K562 (cell line): ENCODE measurements at regions not wholly inside any gene's neighbourhood (a gene's known extent, or its start where the extent isn't known, plus 50 kb on each side); places are given as distances from the start of the nearest gene placed in this dataset.
"Not testable (repeated sequence)": the region's sequence is repeated elsewhere in the genome, so short reads cannot be mapped to it uniquely, and the experiment has no call there.

ENCODE experiments used
- ATAC-seq: fragments of 200-7000 bp; cut with Tn5 transposase; 3 replicates; pipeline ENCODE4 v1.9.1; 2020; ENCODE audit warnings: moderate library complexity
- BruUV-seq: library from RNA; stranded (reverse); fragments of 400-500 nt; replicated peaks from 2 replicates; lab custom pipeline; 2021; lab: Mats Ljungman, UMichigan
- CTCF ChIA-PET: fragments of 300-600 bp; formaldehyde crosslinking; extraction: SDS; loops from one replicate; lab custom pipeline; 2021; ENCODE audit warnings: low intra/inter-chr PET ratio; lab: Yijun Ruan, JAX
- POLR2A ChIA-PET: fragments of 300-600, 350-650 bp; sonication (Branson Sonifier 250); formaldehyde crosslinking; extraction: SDS; loops from one replicate; lab custom pipeline; 2021; ENCODE audit warnings: antibody characterized with exemption, inconsistent platforms; lab: Yijun Ruan, JAX
- DNase-seq, 4 experiments: peaks; one replicate each; pipeline versions ENCODE4 v3.0.0 to v3.0.0-alpha.2; 2011 to 2018; ENCODE audit warnings: low spot score in 3 of 4, mixed read lengths in 3 of 4; ENCODE audit errors: extremely low read depth in 1 of 4
- FAIRE-seq: peaks from 2 replicates; lab custom pipeline; 2011; peaks lifted over from hg19 to GRCh38; lab: Jason Lieb, UNC
- H2AFZ ChIP-seq: 2 replicates; pipeline ENCODE4 v1.6.0; 2011; ENCODE audit warnings: low read depth, low read length, control low read depth, inconsistent platforms
- H3K27ac ChIP-seq: fragments of 200-600 bp; 3 replicates; pipeline ENCODE4 v1.8.0; 2011; ENCODE audit warnings: low read depth, mild to moderate bottlenecking, control low read depth, inconsistent platforms, low read length, moderate library complexity, mixed read lengths; ENCODE audit errors: extremely low read depth
- H3K27me3 ChIP-seq, 2 experiments: fragments of 300-600 bp in 1 of 2; 2 replicates in 1 of 2; 3 replicates in 1 of 2; pipeline versions ENCODE4 v1.6.0 to v1.8.0; 2011; ENCODE audit warnings: inconsistent platforms in 2 of 2, low read length in 2 of 2, mild to moderate bottlenecking in 1 of 2, mixed read lengths in 1 of 2, moderate library complexity in 1 of 2; ENCODE audit not compliant: control insufficient read depth in 2 of 2, insufficient read depth in 2 of 2
- H3K36me3 ChIP-seq: fragments of 300-600 bp; 3 replicates; pipeline ENCODE4 v1.8.0; 2011; ENCODE audit warnings: mild to moderate bottlenecking, low read length, inconsistent platforms; ENCODE audit not compliant: control insufficient read depth, insufficient read depth
- H3K4me1 ChIP-seq, 2 experiments: fragments of 200-600 bp in 1 of 2; replicated peaks in 1 of 2; 2 replicates in 1 of 2; 3 replicates in 1 of 2; pipeline versions ENCODE4 v1.5.1 to v1.8.0; 2011; ENCODE audit warnings: inconsistent platforms in 2 of 2, low read length in 2 of 2, mild to moderate bottlenecking in 1 of 2, mixed read lengths in 1 of 2, moderate library complexity in 1 of 2; ENCODE audit not compliant: control insufficient read depth in 2 of 2, insufficient read depth in 2 of 2
- H3K4me2 ChIP-seq: 2 replicates; pipeline ENCODE4 v1.6.1; 2011; ENCODE audit warnings: low read length, control low read depth, inconsistent platforms, mixed read lengths; ENCODE audit not compliant: insufficient read depth
- H3K4me3 ChIP-seq: fragments of 200-600 bp; sonication (generic), shearing (Covaris generic); 2 replicates; pipeline ENCODE4 v1.5.1; 2016; ENCODE audit warnings: control low read depth, inconsistent platforms
- H3K79me2 ChIP-seq: fragments of 200-600 bp; 3 replicates; pipeline ENCODE4 v1.8.0; 2011; ENCODE audit warnings: low read length, inconsistent platforms; ENCODE audit not compliant: control insufficient read depth, insufficient read depth
- H3K9ac ChIP-seq, 2 experiments: 2 replicates each; pipeline versions ENCODE4 v1.6.0 to v1.6.1; 2011; ENCODE audit warnings: low read depth in 2 of 2, low read length in 2 of 2, control low read depth in 1 of 2, inconsistent platforms in 1 of 2, mild to moderate bottlenecking in 1 of 2, mixed read lengths in 1 of 2; ENCODE audit not compliant: insufficient read depth in 1 of 2
- H3K9me1 ChIP-seq: one replicate; pipeline ENCODE4 v1.6.0; 2011; ENCODE audit warnings: inconsistent platforms, mild to moderate bottlenecking, low read length, moderate library complexity; ENCODE audit not compliant: control insufficient read depth, insufficient read depth
- H3K9me3 ChIP-seq: replicated peaks from 2 replicates; pipeline ENCODE4 v1.5.1; 2011; ENCODE audit warnings: low read depth, low read length, inconsistent platforms; ENCODE audit not compliant: control insufficient read depth, insufficient read depth
- H4K20me1 ChIP-seq: replicated peaks from 2 replicates; pipeline ENCODE4 v1.6.1; 2011; ENCODE audit warnings: low read length, inconsistent platforms, mixed read lengths; ENCODE audit not compliant: control insufficient read depth, insufficient read depth
- ARID2 ChIP-seq: fragments of 450-650 bp; IDR thresholded peaks from 2 replicates; pipeline ENCODE4 v1.6.1; 2017; ENCODE audit warnings: antibody characterized with exemption, mild to moderate bottlenecking
- CBX1 ChIP-seq: sonication (generic); IDR thresholded peaks from 2 replicates; pipeline ENCODE4 v1.6.1; 2016; ENCODE audit warnings: antibody characterized with exemption, low read depth, mild to moderate bottlenecking
- CBX3 ChIP-seq, 2 experiments: IDR thresholded peaks; 1 replicate in 1 of 2; 2 replicates in 1 of 2; pipeline ENCODE4 v1.6.1; 2012; ENCODE audit warnings: inconsistent platforms in 2 of 2, low read length in 2 of 2, borderline replicate concordance in 1 of 2, control low read depth in 1 of 2
- CREB3L1 ChIP-seq: fragments of 450-650 bp; IDR thresholded peaks from 2 replicates; pipeline ENCODE4 v1.6.1; 2014; ENCODE audit warnings: low read depth, mild to moderate bottlenecking, moderate library complexity, borderline replicate concordance
- SPI1 ChIP-seq: IDR thresholded peaks from 2 replicates; pipeline ENCODE4 v1.6.1; 2011; ENCODE audit warnings: low read depth, low read length, control low read depth, borderline replicate concordance
- TCF7 ChIP-seq: sonication (generic); IDR thresholded peaks from 2 replicates; pipeline ENCODE4 v1.6.1; 2016; ENCODE audit warnings: antibody characterized with exemption, borderline replicate concordance
- TRIM24 ChIP-seq, 2 experiments: fragments of 450-650 bp; IDR thresholded peaks; 2 replicates each; pipeline ENCODE4 v1.6.1; 2016
- TRIM25 ChIP-seq: fragments of 450-650 bp; IDR thresholded peaks from 2 replicates; pipeline ENCODE4 v1.7.0; 2016; ENCODE audit warnings: borderline replicate concordance
- TRIM28 ChIP-seq: fragments of 450-650 bp; IDR thresholded peaks from 2 replicates; pipeline ENCODE4 v1.6.1; 2017
- ZNF124 ChIP-seq: sonication (generic); formaldehyde crosslinking; IDR thresholded peaks from 2 replicates; pipeline ENCODE4 v1.8.1; 2022; ENCODE audit warnings: missing genetic modification reagents
- ZNF280A ChIP-seq: fragments of 450-650 bp; IDR thresholded peaks from 2 replicates; pipeline ENCODE4 v1.6.1; 2018; ENCODE audit warnings: mild to moderate bottlenecking, low read depth; ENCODE audit not compliant: partially characterized antibody
- WGBS: fragments of 100-300 bp; shearing (Covaris generic); methylation state at CpG from one replicate; pipeline ENCODE4 v1.1.6; 2016; ENCODE audit warnings: low coverage, mixed read lengths; ENCODE audit not compliant: insufficient coverage; ENCODE audit errors: missing lambda C conversion rate; 5-methylcytosine and 5-hydroxymethylcytosine counted together
- in situ Hi-C: fragments of 300-500 bp; cut with MboI; formaldehyde crosslinking; loops from 4 replicates; pipeline ENCODE4 v1.15.0; 2018; ENCODE audit warnings: inconsistent platforms, mixed read lengths
- intact Hi-C: fragments of 100-400 bp; cut with micrococcal nuclease; formaldehyde crosslinking; loops from 2 replicates; pipeline ENCODE4 v1.14.2; 2022

GRCh38 chr2:12018726-12019125 is 272.3 kb downstream of the LPIN1 start:
- H3K79me2 ChIP-seq, H3K27ac ChIP-seq, POLR2A ChIA-PET, H3K9ac ChIP-seq, ATAC-seq, H3K4me2 ChIP-seq, H3K36me3 ChIP-seq, intact Hi-C loops, FAIRE-seq, H4K20me1 ChIP-seq, in situ Hi-C loops, H3K4me1 ChIP-seq, DNase-seq, H3K27me3 ChIP-seq, H3K4me3 ChIP-seq, H2AFZ ChIP-seq, CTCF ChIA-PET, H3K9me1 ChIP-seq, BruUV-seq: not testable (repeated sequence)
- peak; percentile 41; the same call in 1 of the 2 replicates for TF ChIP-seq SPI1
- peaks cover 20% of the 10 kb centered on the region for H3K9me3 ChIP-seq
- 51% methylated on average over 5 of the region's 5 CpGs for WGBS

- intact Hi-C loops = no loop called here
- ChIA-PET CTCF (no interaction called here), POLR2A (interaction anchor here (0.6 to 1.3 kb wide), 2 partner anchors 11 to 104 kb away, joined by 3 read pairs; no protein-coding TSS in a partner anchor)
- Histone ChIP-seq H3K4me1 (no peaks in the 10 kb centered on the region), H3K9me1 (no peaks in the 10 kb centered on the region), H4K20me1 (no peaks in the 10 kb centered on the region), H3K36me3 (no peaks in the 10 kb centered on the region), H3K4me2 (no peak overlapping the region), H3K9me3 (peaks cover 20% of the 10 kb centered on the region), H2AFZ (no peak overlapping the region), H3K9ac (no peak overlapping the region), H3K79me2 (no peaks in the 10 kb centered on the region), H3K27ac (no peak overlapping the region), H3K27me3 (no peaks in the 10 kb centered on the region), H3K4me3 (no peak overlapping the region)
- FAIRE-seq = no peak
- no peak for ATAC-seq
- no peak for DNase-seq
- WGBS = 56% methylated on average over 3 of the region's 3 CpGs
- no TSS peak for BruUV-seq
- in situ Hi-C loops = no loop called here
- no peak for TF ChIP-seq ARID2
- TF ChIP-seq ZNF280A = peak; percentile 55
- TF ChIP-seq CBX3 (IDR thresholded peaks at IDR 0.05; ENCODE audit: borderline replicate concordance in 1 of 2, low read length in 2 of 2) = peak in 1 of 2 experiments; percentile 55; a peak in 1 of 3 replicates
- 0 out of 2 replicates have a peak, but pooled peaks have one; percentile 15 for TF ChIP-seq CBX1
- no peak for TF ChIP-seq CREB3L1
- TF ChIP-seq ZNF124 (CRISPR knock-in tag) = peak; percentile 97
- TF ChIP-seq TRIM24 (IDR thresholded peaks at IDR 0.05) = 0 out of 4 replicates have a peak, but pooled peaks of 1 of the 2 experiments have one; percentile 28
- peak; percentile 80; the same call in 1 of the 2 replicates for TF ChIP-seq TRIM28
- TF ChIP-seq TRIM25 = no peak
- no peak for TF ChIP-seq TCF7
Observed at GRCh38 chr2:12020833-12021469, 274.5 kb downstream of the LPIN1 start.
